K562 (cell line): ENCODE measurements at regions not wholly inside any gene's neighbourhood (a gene's known extent, or its start where the extent isn't known, plus 50 kb on each side); places are given as distances from the start of the nearest gene placed in this dataset.

ENCODE experiments used
- BACH1 ChIP-seq: fragments of 200-800 bp; sonication (Bioruptor generic); IDR thresholded peaks from 2 replicates; pipeline ENCODE4 v1.6.1; 2016; ENCODE audit warnings: missing genetic modification characterization, missing compliant biosample characterization
- E2F5 ChIP-seq: sonication (generic); formaldehyde crosslinking; IDR thresholded peaks from 2 replicates; pipeline ENCODE4 v1.8.0; 2022; ENCODE audit warnings: mild to moderate bottlenecking, missing genetic modification reagents
- HDAC2 ChIP-seq: fragments of 450-650 bp; IDR thresholded peaks from 2 replicates; pipeline ENCODE4 v1.6.1; 2016; ENCODE audit warnings: mild to moderate bottlenecking
- HDAC6 ChIP-seq: IDR thresholded peaks from 2 replicates; pipeline ENCODE4 v1.6.1; 2012; ENCODE audit warnings: low read depth, mild to moderate bottlenecking, control low read depth, inconsistent platforms, low read length, moderate library complexity
- IFI16 ChIP-seq: fragments of 250-450 bp; sonication (Bioruptor Pico); IDR thresholded peaks from 2 replicates; pipeline ENCODE4 v2.1.2; 2022; ENCODE audit warnings: mild to moderate bottlenecking, inconsistent platforms
- ILF3 ChIP-seq: fragments of 450-650 bp; IDR thresholded peaks from 2 replicates; pipeline ENCODE4 v1.6.1; 2018; ENCODE audit warnings: antibody characterized with exemption, mild to moderate bottlenecking, moderate library complexity, borderline replicate concordance
- MTF1 ChIP-seq: fragments of 250-450 bp; sonication (Bioruptor Pico); IDR thresholded peaks from 2 replicates; pipeline ENCODE4 v1.9.0; 2021; ENCODE audit warnings: moderate library complexity, mild to moderate bottlenecking, inconsistent platforms, borderline replicate concordance
- NFATC3 ChIP-seq: fragments of 450-650 bp; IDR thresholded peaks from 2 replicates; pipeline ENCODE4 v1.6.1; 2017; ENCODE audit warnings: mild to moderate bottlenecking
- NFIC ChIP-seq: fragments of 450-650 bp; IDR thresholded peaks from 2 replicates; pipeline ENCODE4 v1.6.1; 2017; ENCODE audit warnings: mild to moderate bottlenecking, inconsistent platforms
- RAD21 ChIP-seq, 2 experiments: fragments of 250-450 bp in 1 of 2; fragments of 450-650 bp in 1 of 2; sonication (Bioruptor Pico) in 1 of 2; formaldehyde crosslinking in 1 of 2; IDR thresholded peaks in 1 of 2; conservative IDR thresholded peaks in 1 of 2; 2 replicates each; pipeline versions ENCODE4 v1.4.0 to v1.8.0; 2020 to 2022; ENCODE audit warnings: mild to moderate bottlenecking in 2 of 2, moderate library complexity in 1 of 2
- SAFB2 ChIP-seq: fragments of 200-400 bp; formaldehyde crosslinking; IDR thresholded peaks from 2 replicates; pipeline ENCODE4 v1.6.1; 2018; ENCODE audit warnings: borderline replicate concordance, low read length, low read depth, moderate library complexity; ENCODE audit not compliant: severe bottlenecking
- SIRT6 ChIP-seq: IDR thresholded peaks from one replicate; pipeline ENCODE4 v1.6.1; 2012; ENCODE audit warnings: low read depth, mild to moderate bottlenecking, control low read depth, inconsistent platforms, low read length, moderate library complexity
- SMARCA5 ChIP-seq: fragments of 450-650 bp; IDR thresholded peaks from 2 replicates; pipeline ENCODE4 v1.6.1; 2016
- SNRNP70 ChIP-seq: fragments of 200-400 bp; formaldehyde crosslinking; optimal IDR thresholded peaks from 2 replicates; pipeline ENCODE3; 2017; ENCODE audit warnings: low read depth, low read length
- SOX6 ChIP-seq: fragments of 450-650 bp; IDR thresholded peaks from 2 replicates; pipeline ENCODE4 v1.6.1; 2014; ENCODE audit warnings: mild to moderate bottlenecking
- TAL1 ChIP-seq: fragments of 450-650 bp; IDR thresholded peaks from 2 replicates; pipeline ENCODE4 v1.6.1; 2016; ENCODE audit warnings: mild to moderate bottlenecking
- THRAP3 ChIP-seq: fragments of 450-650 bp; IDR thresholded peaks from 2 replicates; pipeline ENCODE4 v1.6.1; 2016; ENCODE audit warnings: mild to moderate bottlenecking, inconsistent platforms, borderline replicate concordance
- ZFX ChIP-seq: sonication (generic); formaldehyde crosslinking; IDR thresholded peaks from 2 replicates; pipeline ENCODE4 v1.8.0; 2022; ENCODE audit warnings: mild to moderate bottlenecking, missing genetic modification reagents, moderate library complexity
- ZNF174 ChIP-seq: fragments of 250-450 bp; sonication (Bioruptor Pico); IDR thresholded peaks from 2 replicates; pipeline ENCODE4 v1.4.0; 2020; ENCODE audit warnings: mild to moderate bottlenecking
- ZNF395 ChIP-seq: fragments of 200-800 bp; sonication (Bioruptor generic); IDR thresholded peaks from 2 replicates; pipeline ENCODE4 v1.6.1; 2017; ENCODE audit warnings: missing genetic modification characterization, missing compliant biosample characterization

GRCh38 chr6:37102299-37103168 lies 67.4 kb upstream of the PIM1 start (continued):
- TF ChIP-seq E2F5 (CRISPR knock-in tag), result no peak
- no peak; a peak in 2 of 4 replicates for TF ChIP-seq RAD21 (CRISPR knock-in tag; conservative IDR thresholded peaks at IDR 0.05 in 1 of 2, IDR thresholded peaks at IDR 0.05 in 1 of 2)
- TF ChIP-seq SIRT6, result no peak
- no peak for TF ChIP-seq ILF3
- no peak for TF ChIP-seq SNRNP70
- TF ChIP-seq THRAP3, result no peak
- no peak for TF ChIP-seq ZFX
- no peak for TF ChIP-seq ZNF395
- no peak for TF ChIP-seq ZNF174 (CRISPR knock-in tag)
- 0 out of 2 replicates have a peak, but pooled peaks have one; percentile 37 for TF ChIP-seq SOX6
- no peak for TF ChIP-seq IFI16
- peak; percentile 12; the same call in 1 of the 2 replicates for TF ChIP-seq BACH1 (tag)
- no peak for TF ChIP-seq SAFB2
- no peak for TF ChIP-seq MTF1 (CRISPR knock-in tag)
- TF ChIP-seq HDAC2, result peak; percentile 27
- no peak for TF ChIP-seq NFIC
- TF ChIP-seq TAL1, result no peak
- TF ChIP-seq SMARCA5, result no peak
- no peak for TF ChIP-seq NFATC3
- TF ChIP-seq HDAC6, result no peak
- TF ChIP-seq, all 486 proteins: peak for 114
